Brain microvascular endothelial cell (primary cell): ENCODE measurements at regions not wholly inside any gene's neighbourhood (a gene's known extent, or its start where the extent isn't known, plus 50 kb on each side); places are given as distances from the start of the nearest gene placed in this dataset.

Experiments
- DNase-seq: peaks from one replicate; pipeline ENCODE4 v3.0.0-alpha.2; 2020
- H3K27ac ChIP-seq: fragments of 250-450 bp; sonication (Bioruptor Pico); 2 replicates; pipeline ENCODE4 v1.5.1; 2020; ENCODE audit warnings: mild to moderate bottlenecking, moderate library complexity
- H3K27me3 ChIP-seq: fragments of 250-450 bp; sonication (Bioruptor Pico); replicated peaks from 2 replicates; pipeline ENCODE4 v1.5.1; 2020; ENCODE audit warnings: mild to moderate bottlenecking
- H3K36me3 ChIP-seq: fragments of 250-450 bp; sonication (Bioruptor Pico); replicated peaks from 2 replicates; pipeline ENCODE4 v1.5.1; 2020; ENCODE audit warnings: mild to moderate bottlenecking
- H3K4me3 ChIP-seq: 2 replicates; pipeline ENCODE4 v1.5.1; 2011; ENCODE audit warnings: low read depth, mild to moderate bottlenecking, control low read depth, low read length, moderate library complexity
- in situ Hi-C: cut with HindIII; loops from 2 replicates; pipeline ENCODE4 v1.10.0; 2017; ENCODE audit warnings: low sequenced_read_pairs, low pct_ligation_motif_present
- TF ChIP-seq, protein P1 (sequence below): IDR thresholded peaks from 2 replicates; pipeline ENCODE4 v1.5.1; 2011; ENCODE audit warnings: low read depth, mild to moderate bottlenecking, moderate library complexity, low read length, control low read depth, inconsistent platforms; ENCODE audit errors: missing control alignments

DNA sequence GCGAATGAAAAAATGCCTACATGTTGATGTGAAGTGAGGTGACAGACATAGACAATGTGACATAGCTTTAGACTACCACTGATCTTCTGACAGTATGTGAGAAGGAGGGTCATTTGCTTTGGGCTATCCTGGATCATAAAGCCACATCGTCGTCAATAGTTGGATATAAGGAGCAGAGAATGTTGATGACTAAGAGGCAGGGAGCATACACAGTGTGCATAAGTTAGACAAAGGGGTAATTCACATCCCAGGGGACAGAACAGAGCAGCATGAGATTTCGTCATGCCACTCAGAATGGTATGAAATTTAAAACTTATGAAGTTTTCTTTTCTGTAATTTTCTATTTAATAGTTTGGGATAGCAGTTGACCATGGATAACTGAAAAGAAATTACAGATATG lies 403.2 kb downstream of the DSC3 start:
- Histone ChIP-seq H3K36me3 (no peaks in the 10 kb centered on the region), H3K4me3 (no peak overlapping the region), H3K27me3 (no peaks in the 10 kb centered on the region), H3K27ac (no peak overlapping the region)
- TF ChIP-seq, protein P1, sequence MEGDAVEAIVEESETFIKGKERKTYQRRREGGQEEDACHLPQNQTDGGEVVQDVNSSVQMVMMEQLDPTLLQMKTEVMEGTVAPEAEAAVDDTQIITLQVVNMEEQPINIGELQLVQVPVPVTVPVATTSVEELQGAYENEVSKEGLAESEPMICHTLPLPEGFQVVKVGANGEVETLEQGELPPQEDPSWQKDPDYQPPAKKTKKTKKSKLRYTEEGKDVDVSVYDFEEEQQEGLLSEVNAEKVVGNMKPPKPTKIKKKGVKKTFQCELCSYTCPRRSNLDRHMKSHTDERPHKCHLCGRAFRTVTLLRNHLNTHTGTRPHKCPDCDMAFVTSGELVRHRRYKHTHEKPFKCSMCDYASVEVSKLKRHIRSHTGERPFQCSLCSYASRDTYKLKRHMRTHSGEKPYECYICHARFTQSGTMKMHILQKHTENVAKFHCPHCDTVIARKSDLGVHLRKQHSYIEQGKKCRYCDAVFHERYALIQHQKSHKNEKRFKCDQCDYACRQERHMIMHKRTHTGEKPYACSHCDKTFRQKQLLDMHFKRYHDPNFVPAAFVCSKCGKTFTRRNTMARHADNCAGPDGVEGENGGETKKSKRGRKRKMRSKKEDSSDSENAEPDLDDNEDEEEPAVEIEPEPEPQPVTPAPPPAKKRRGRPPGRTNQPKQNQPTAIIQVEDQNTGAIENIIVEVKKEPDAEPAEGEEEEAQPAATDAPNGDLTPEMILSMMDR, result no peak
- DNase-seq, result no peak
- in situ Hi-C loops, result no loop called here

DNA sequence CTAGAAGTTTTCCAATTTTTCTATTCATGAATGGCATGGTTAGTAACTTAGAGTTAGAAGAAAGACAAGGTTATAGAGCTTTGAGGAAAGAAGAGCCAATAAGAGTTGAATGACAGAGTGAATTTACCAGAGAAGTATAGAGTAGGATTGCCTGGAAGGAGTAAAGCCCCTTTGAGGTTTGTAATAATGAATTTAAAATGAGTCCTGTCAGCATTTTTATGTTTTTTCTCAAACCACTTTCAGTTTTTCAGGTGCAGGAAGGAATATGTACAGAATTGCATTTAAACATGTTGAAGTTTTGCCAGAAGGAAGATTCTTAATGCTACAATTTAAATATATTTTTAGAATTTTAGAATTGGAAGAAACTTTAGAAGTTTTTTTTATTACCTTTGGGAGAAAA lies 408.3 kb downstream of the DSC3 start:
- no peak overlapping the region for H3K27ac ChIP-seq
- in situ Hi-C loops, result no loop called here
- no peak overlapping the region for H3K4me3 ChIP-seq
- H3K27me3 ChIP-seq, result no peaks in the 10 kb centered on the region
- TF ChIP-seq, protein P1, result no peak
- H3K36me3 ChIP-seq, result no peaks in the 10 kb centered on the region
- DNase-seq, result no peak

DNA sequence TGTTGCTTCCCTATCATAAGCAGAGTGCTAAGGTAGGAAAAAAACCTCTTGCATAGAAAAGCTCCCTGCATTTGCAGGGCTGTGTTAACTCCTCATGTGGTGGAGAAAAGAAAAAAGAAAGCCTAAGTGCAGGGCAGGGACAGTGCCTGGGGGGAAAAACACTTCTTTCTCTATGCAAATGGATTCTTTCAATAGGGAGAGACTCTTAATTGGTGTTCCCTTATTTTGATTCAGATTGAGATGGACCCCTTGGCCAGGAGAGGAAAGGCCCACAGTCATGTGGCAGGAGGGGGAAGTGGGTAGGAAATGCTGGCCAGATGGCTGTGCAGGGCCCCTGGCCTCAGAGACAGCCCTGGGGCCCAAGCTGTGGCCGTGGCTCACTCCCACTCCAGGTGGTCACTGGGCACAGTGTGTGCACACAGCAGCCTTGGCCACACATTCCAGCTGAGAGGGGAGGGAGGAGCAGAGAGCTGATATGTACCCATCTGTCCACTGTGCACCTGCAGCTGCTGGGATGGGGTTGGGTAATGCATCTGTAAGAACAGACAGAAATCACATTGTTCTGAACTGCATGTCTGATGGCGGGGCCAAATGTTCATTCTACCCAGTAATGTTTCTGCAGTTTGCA lies 410.4 kb downstream of the DSC3 start:
- no peaks in the 10 kb centered on the region for H3K27me3 ChIP-seq
- no peaks in the 10 kb centered on the region for H3K36me3 ChIP-seq
- DNase-seq, result no peak
- TF ChIP-seq, protein P1, result no peak
- H3K4me3 ChIP-seq, result no peak overlapping the region
- no peak overlapping the region for H3K27ac ChIP-seq
- in situ Hi-C loops, result no loop called here

DNA sequence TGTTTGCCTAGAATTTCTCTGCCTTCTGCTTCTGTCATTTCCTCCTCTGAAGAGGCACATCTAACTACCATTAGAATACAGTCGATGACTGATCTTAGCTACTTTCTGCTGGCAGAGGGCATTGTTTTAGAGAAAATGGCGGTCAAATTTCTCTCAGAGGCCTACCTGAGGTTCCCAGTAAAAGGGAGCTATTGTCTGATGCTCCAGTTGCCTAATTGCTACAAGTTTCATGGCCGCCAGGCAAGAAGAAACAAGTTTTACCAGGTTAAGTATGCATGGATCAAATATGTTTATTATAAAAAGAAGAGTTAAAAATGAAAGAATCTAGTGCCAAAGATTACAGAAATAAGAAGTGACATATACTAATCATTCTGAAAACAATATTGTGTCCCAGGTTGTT lies 416.6 kb downstream of the DSC3 start:
- TF ChIP-seq, protein P1, result no peak
- Histone ChIP-seq H3K27ac (no peak overlapping the region), H3K36me3 (no peaks in the 10 kb centered on the region), H3K27me3 (no peaks in the 10 kb centered on the region), H3K4me3 (no peak overlapping the region)
- in situ Hi-C loops, result no loop called here
- DNase-seq, result no peak

DNA sequence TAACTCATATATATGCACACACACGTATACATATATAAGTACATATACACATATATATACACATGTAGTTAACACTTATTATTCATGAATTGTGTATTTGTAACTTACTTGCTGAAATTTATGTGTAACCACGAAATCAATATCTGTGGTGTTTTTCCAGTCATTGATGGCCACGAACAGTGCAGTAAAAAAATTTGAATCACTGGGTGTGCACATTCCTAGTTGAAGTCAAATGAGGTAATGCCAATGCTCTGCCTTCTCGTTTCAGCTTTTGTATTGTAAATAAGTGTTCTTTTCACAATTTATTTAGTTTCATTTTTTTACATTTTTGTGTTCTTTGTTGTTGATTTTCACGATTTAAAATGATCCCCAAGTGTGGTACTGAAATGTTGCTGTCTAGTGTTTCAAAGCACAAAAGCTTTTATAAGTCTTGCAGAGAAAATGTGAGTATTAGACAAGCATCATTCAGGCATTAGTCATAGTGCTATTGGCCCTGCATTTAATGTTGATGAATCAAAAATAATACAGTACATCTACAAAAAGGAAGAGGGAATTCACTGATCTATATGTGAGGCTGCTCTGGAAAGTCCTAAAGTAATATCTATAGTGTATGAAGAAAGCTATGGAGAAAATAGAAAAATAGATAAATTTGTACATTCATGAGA lies 419.0 kb downstream of the DSC3 start:
- Histone ChIP-seq H3K4me3 (no peak overlapping the region), H3K36me3 (no peaks in the 10 kb centered on the region), H3K27me3 (no peaks in the 10 kb centered on the region), H3K27ac (no peak overlapping the region)
- in situ Hi-C loops, result no loop called here
- TF ChIP-seq, protein P1, result no peak
- no peak for DNase-seq

DNA sequence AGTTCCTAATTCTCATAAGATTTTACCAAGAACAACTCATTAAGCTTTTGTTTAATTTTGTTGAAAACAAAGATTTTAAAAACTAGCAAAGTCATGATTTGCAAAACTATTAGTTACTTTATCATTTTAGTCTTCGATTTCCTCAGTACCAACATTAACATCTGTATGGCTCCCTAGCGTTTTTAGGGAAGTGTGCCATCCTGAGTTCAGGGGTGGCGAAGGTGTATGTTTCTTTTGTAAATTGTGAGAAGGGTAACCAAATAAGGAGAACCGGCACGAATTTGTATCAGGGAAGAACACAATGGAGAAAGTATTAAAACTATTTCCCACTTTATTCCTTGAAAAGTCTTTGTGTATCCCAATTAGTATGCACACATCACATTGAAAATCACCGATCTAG lies 419.9 kb downstream of the DSC3 start:
- H3K36me3 ChIP-seq, result no peaks in the 10 kb centered on the region
- TF ChIP-seq, protein P1, result no peak
- no peaks in the 10 kb centered on the region for H3K27me3 ChIP-seq
- no peak overlapping the region for H3K27ac ChIP-seq
- in situ Hi-C loops, result no loop called here
- DNase-seq, result no peak
- no peak overlapping the region for H3K4me3 ChIP-seq
